GM19463 (cell line): ENCODE measurements at regions not wholly inside any gene's neighbourhood (a gene's known extent, or its start where the extent isn't known, plus 50 kb on each side); places are given as distances from the start of the nearest gene placed in this dataset.

Experiments used
- ATAC-seq: cut with Tn5 transposase; IDR thresholded peaks from one replicate; pipeline ENCODE4 v1.9.1; 2021; ENCODE audit warnings: mild to moderate bottlenecking, moderate library complexity; ENCODE audit not compliant: unreplicated experiment

DNA sequence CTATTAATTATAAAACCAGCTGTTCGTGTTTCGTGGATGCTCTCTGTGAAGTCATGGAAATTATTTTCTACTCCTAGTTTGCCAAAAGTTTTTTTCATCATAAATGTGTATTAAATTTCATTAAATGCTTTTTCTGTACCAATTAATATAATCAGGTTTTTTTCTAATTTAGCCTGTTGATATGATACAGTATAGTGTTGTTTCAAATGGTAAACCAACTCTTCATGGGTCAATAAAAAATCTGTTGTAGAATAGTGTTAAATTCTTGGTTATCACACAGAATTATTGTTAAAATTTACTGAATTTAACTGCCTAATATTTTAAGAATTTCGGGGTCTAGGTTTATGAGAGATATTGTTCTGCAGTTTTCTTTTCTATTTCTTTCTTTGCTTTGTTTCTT is 505.9 kb upstream of the MANEA start:
- no peak for ATAC-seq

DNA sequence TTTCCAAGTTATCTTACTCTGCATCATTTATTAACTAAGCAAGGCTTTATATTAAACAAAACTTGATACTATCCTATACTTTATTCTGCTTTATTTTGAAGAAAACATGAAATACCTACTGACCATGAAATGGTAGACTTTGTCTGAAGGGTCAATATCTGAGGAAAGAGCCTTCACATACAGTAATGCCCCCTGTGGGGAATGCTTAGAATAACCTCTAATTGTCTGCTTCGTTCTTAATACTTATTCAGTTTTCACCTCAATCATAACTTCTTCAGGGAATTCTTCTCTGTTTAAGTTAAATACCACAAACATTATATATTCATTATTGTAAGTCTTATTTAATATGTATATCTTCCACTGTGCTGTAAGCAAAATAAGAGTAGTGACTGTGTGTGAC is 498.9 kb upstream of the MANEA start:
- no peak for ATAC-seq

DNA sequence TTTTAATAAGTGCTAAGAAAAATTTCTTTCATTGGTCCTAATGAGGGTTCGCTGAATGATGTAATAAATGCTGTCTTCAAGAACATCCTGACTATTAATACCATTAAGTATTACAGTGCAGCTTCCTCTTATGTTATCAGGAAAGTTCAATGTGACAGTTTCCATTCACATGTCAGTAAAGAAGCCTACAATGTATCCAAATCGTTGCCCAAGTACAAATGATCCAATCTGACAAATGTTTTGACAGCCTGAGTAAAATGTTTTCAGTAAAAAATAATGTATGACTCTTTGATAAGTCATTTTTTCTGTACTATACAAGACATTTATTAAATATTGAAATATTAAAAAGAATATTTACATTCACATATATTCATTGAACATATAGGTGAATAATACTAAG is 496.1 kb upstream of the MANEA start:
- no peak for ATAC-seq

DNA sequence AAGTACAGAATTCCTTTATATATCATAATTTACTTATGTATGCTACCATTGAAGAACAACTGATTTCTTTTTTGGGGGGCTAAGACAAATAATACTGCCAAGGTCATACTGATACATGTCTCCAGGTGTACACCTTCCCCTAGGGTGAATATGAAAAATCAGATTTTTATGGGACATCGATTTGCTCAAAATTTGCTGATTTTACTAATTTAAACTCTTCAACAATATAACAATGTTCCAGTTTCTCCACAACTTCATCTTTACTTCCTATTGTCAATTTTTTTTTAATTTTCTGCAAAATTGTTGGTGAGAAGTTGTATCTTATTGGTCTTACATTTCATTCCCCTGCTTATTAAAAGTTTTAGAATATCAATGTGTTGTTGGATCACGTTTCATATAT is 495.4 kb upstream of the MANEA start:
- ATAC-seq = no peak

- no peak for ATAC-seq
Measured at GRCh38 chr6:95083506-95083905, 493.8 kb upstream of the MANEA start.

- no peak for ATAC-seq
Measured at GRCh38 chr6:95084867-95085266, 492.5 kb upstream of the MANEA start.

DNA sequence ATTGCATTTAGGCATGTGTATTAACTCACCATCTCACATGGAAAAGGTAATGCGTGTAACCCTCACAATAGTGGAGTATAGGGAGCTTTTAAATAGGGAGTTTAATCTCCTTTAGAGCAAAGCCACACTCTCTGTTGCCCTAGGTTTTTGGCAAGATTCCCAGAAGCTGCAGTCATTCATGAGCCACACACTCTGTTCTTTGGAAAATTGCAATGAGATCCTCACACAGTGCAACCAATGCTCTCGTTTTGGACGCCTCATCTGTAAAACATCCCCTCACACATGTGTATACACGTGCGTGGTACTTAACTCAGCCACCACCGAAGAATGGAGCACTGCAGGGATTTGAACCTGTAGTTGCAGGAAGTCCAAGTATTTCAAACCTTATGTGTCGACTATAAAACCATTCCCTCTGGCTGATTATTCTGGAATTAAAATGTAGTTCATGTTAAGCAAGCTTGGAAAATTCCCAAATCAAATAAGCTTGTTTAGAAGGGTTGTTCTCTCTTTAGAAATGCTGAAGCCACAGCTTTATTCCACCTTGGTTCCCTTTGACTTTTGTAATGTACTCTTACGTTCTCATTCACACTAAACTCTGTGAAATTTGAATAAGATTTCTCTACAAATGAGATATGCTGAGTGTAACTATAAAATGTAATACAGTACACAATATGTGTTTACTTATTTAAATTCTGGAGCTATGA is 489.8 kb upstream of the MANEA start:
- ATAC-seq = no peak

- peak; percentile 86 for ATAC-seq
Measured at GRCh38 chr6:95091823-95092436, 485.4 kb upstream of the MANEA start.

GRCh38 chr6:95093154-95093553 is 484.2 kb upstream of the MANEA start:
- no peak for ATAC-seq

- no peak for ATAC-seq
Measured at GRCh38 chr6:95094751-95095663, 482.3 kb upstream of the MANEA start.

DNA sequence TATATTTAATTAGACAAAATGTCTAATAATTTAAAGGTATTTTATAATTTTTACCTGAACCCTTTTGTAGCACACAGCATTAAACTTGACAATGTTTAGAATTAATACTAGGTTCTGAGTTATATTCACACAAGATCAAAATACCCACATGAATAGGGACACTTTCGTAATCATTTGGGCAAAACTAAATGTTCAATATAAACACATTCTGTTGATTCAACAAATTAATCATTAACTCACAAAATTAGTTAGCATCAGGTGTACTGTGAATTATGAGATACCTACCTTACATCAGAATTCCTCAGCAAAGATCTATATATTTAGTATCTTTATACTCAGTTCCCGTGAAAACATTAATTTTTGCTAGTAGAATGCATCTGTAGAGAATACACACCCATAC is 481.5 kb upstream of the MANEA start:
- no peak for ATAC-seq

GRCh38 chr6:95099410-95099809 is 477.9 kb upstream of the MANEA start:
- no peak for ATAC-seq

DNA sequence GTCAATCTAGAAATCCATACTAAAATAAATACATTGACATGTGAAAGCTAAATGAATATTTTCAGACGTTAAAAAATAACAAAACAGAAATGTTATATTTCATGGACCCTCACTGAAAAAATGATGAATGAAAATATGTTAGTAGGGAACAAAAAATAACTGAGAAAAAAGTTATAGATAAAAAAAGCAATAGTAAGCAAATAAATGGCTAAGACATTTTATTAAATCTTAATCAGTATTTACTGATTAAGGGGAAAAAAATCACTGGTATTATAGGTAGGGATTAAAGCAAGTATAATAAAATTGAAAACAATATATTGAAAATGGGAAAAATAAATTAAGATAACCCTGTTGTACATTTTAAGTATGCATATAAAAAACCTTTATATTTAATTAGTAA is 468.1 kb upstream of the MANEA start:
- ATAC-seq = no peak

DNA sequence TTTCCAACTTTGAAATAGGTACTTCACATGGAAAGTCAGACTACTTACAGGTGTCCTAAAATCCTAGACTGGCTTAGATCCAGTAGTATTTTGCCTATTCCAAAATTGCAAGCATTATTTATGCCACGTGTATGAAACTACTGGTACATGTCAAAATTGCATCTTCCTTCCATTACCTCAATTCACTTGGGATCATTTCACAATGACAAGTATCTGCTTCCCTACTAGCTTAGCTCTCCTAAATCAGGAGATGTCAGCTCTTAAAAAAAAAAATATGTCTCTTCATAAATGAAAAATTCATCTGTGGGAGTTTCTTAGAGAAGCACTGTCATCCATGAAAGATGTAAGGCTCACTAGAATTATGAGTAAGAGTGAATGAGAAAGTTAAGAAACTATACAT is 466.6 kb upstream of the MANEA start:
- ATAC-seq = no peak

GRCh38 chr6:95117236-95117635 is 460.1 kb upstream of the MANEA start:
- ATAC-seq = no peak

DNA sequence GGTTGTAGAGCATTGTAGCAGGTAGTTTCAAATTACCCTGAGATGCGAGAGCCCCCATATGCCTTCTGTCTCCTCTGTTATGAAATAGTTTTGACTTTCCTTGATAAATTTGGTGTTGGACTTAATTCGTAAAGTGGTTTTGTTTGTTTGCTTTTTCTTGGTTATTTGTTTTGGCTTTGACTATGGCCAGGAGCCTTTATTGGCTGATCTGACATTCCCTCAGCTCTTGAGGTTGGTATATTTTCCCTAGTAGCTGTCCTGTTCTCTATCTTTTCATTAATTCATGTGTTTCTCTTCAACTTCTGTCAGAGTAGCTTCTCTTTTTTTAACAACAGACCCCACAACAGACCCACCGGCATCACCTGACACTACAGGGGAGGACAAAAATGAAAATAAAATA is 457.4 kb upstream of the MANEA start:
- ATAC-seq = no peak

- ATAC-seq = no peak
Measured at GRCh38 chr6:95120984-95121383, 456.4 kb upstream of the MANEA start.

DNA sequence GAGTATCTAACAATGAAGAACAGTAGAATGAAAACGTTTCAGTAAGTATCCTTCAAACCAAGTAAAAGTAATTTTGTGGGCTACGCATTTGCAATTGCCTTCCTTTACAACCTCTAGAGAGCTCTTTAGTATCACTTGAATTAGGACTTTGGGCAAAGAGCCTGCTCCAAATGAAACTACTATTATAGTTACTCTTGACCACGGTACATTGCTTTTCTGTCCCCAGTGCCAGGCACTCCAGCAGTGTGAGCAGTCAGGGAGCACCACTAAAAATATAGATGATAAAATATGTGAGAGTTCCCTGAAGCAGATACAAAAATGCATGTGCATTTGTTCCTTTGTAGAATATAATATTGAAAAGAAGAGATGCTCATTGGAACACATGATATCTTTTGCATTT is 450.1 kb upstream of the MANEA start:
- no peak for ATAC-seq

GRCh38 chr6:95128439-95128838 is 448.9 kb upstream of the MANEA start:
- ATAC-seq = no peak

DNA sequence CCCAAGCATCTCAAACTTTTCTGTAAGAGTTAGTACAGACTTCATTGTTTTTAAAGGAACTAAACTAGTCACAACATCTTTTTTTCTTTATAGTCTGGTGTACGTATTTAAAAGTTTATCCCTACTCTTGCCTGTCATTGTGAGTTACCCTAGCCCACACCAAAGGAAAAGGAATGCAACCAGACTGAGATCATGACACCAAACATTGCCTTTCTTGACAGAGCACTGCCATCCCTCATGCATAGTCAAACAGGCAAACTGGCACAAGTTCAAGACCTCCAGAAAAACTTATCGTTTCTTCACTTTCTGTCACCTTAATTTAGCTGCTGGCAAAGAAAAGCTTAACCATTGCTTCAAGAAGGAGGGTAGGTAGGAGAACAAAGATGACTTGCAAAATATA is 448.4 kb upstream of the MANEA start:
- no peak for ATAC-seq

DNA sequence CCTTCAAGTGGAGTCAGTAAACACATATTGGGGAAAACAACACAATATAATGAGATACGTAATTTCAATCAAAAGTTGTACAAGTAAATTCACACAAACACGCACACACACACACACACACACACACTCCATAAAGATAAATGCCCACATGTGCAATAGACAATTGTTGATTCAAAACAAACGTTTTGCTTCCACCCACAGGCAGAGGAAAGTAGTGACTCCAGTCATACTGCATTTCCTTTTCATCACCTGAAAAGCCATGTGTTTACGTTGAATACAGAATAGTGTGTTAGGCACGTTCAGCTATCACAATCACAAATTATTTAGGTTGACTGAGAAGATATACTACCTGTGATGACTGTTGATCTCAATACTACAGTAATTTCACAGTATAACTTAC is 443.8 kb upstream of the MANEA start:
- ATAC-seq = no peak

DNA sequence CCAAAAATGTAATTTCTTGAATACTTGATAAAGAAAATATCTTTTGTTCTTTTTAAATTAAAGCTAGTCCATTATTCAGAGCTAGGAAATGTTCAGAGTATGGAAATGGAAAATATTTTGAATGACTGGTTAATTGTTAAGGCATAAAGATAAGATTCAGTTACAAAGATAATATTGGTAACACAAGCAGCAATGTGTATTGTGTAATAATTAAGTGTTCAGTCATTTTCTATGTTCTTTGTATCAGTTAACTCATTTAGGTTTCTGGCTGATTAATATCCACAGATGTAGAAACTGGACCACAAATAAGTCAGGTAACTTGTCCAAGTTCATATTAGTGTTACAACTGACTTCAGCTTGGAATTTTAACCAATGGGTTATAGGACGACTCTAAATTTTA is 442.2 kb upstream of the MANEA start:
- no peak for ATAC-seq
